ENCODE measurements at regions not wholly inside any gene's neighbourhood (a gene's known extent, or its start where the extent isn't known, plus 50 kb on each side); places are given as distances from the start of the nearest gene placed in this dataset.
A peak's percentile ranks its signal among the peaks of the same experiment; 100 is the strongest.

DNA sequence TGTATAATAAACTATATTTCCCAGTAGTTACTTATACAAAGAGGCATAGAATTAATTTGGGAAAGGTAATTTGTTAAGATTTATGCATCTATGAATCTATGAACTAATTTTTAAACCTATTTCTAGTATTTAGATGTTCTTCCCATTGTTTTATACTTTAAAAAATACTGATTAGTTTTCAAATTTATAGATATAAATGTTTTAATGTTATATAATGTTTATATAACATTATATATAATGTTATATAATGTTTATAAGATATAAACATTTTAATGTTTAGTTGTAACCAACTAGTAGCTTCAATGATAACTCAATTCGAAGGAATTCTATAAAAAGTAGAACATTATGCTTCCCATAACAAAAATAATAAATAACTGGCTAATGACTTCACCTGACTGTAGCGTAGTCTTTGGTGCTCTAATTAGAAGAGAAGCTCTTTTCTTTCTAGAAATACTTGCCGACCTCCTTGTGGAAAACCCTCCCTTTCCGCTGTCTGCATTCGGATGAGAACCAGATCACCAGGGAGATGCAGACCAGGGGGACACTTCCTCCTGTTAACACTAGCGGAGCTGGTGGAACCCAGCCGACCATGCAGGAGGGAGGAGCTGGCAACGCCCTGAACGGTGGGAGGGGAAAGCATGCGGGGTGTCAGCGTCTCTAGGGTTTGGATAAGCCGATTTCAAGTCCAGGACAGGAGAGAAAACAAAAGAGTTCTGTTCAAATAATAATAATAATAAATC lies 158.4 kb downstream of the OR2B2 start:
- Histone ChIP-seq H3K4ac (ENCODE audit: low read depth, low read length) (no peak overlapping the region), H3K14ac (ENCODE audit: insufficient read depth, low read length) (no peak overlapping the region), H3K4me1 (ENCODE audit: insufficient read depth, low read length) (peaks cover 2% of the 10 kb centered on the region; the same call in 1 of the 2 replicates), H3K27ac (ENCODE audit: insufficient read length, low read depth, low read length) (no peak overlapping the region), H3K27me3 (ENCODE audit: insufficient read depth, low read length) (peaks cover 12% of the 10 kb centered on the region), H3K56ac (ENCODE audit: insufficient read length, low read depth, low read length) (no peak overlapping the region), H2BK12ac (ENCODE audit: insufficient read length, low read depth, low read length) (no peak overlapping the region), H3K23me2 (ENCODE audit: insufficient read length, low read depth, low read length, poor library complexity, severe bottlenecking) (peaks cover 7% of the 10 kb centered on the region), H4K20me1 (ENCODE audit: control insufficient read depth, insufficient read depth, insufficient read length) (no peaks in the 10 kb centered on the region), H2AFZ (ENCODE audit: low read length) (no peak overlapping the region), H2BK15ac (ENCODE audit: low read depth, low read length) (no peak overlapping the region), H2BK20ac (ENCODE audit: low read depth, low read length, poor library complexity, severe bottlenecking) (no peak overlapping the region), H3T11ph (ENCODE audit: low read length) (no peak overlapping the region), H4K91ac (ENCODE audit: insufficient read length, low read depth, low read length) (no peak overlapping the region), H3K9me3 (ENCODE audit: control insufficient read depth, low read depth, low read length) (no peaks in the 10 kb centered on the region), H2BK120ac (ENCODE audit: low read depth, low read length, poor library complexity, severe bottlenecking) (no peak overlapping the region), H3K4me2 (ENCODE audit: insufficient read depth, insufficient read length, low read length) (peak overlapping the region; percentile 85), H4K8ac (replicated peaks; ENCODE audit: insufficient read length, low read depth, low read length) (no peak overlapping the region), H2AK5ac (ENCODE audit: insufficient read length, low read length) (no peak overlapping the region), H3K9ac (ENCODE audit: extremely low read depth, insufficient read length, low read length) (no peak overlapping the region), H4K5ac (ENCODE audit: insufficient read length, low read depth, low read length) (no peak overlapping the region), H3K79me2 (ENCODE audit: insufficient read depth, low read length) (no peaks in the 10 kb centered on the region), H2BK5ac (ENCODE audit: insufficient read length, low read length) (no peak overlapping the region), H3K18ac (ENCODE audit: insufficient read length, low read depth, low read length) (no peak overlapping the region), H3K23ac (ENCODE audit: insufficient read length, low read depth, low read length) (no peak overlapping the region), H3K79me1 (ENCODE audit: insufficient read depth, low read depth, low read length, poor library complexity, severe bottlenecking) (no peaks in the 10 kb centered on the region)
- Mint-ChIP-seq H3K9me3 (no peaks in the 10 kb centered on the region; a peak in 3 of 5 replicates), H3K27ac (peak overlapping the region in 1 of 3 experiments; percentile 16; a peak in 1 of 7 replicates), H3K27me3 (ENCODE audit: low read depth) (peaks cover 81% of the 10 kb centered on the region), H3K36me3 (ENCODE audit: insufficient read depth in 1 of 3, low read depth in 3 of 3) (no peaks in the 10 kb centered on the region), H3K4me1 (peaks cover 27 to 34% of the 10 kb centered on the region in 2 experiments), H3K4me3 (peak overlapping the region; percentile 90 to 100)
- DNase-seq: peak; percentile 93
- TF ChIP-seq, protein P1, sequence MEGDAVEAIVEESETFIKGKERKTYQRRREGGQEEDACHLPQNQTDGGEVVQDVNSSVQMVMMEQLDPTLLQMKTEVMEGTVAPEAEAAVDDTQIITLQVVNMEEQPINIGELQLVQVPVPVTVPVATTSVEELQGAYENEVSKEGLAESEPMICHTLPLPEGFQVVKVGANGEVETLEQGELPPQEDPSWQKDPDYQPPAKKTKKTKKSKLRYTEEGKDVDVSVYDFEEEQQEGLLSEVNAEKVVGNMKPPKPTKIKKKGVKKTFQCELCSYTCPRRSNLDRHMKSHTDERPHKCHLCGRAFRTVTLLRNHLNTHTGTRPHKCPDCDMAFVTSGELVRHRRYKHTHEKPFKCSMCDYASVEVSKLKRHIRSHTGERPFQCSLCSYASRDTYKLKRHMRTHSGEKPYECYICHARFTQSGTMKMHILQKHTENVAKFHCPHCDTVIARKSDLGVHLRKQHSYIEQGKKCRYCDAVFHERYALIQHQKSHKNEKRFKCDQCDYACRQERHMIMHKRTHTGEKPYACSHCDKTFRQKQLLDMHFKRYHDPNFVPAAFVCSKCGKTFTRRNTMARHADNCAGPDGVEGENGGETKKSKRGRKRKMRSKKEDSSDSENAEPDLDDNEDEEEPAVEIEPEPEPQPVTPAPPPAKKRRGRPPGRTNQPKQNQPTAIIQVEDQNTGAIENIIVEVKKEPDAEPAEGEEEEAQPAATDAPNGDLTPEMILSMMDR (conservative IDR thresholded peaks at IDR 0.05): peak; percentile 36; the same call in 1 of the 3 replicates
- WGBS (ENCODE audit: extremely low coverage, insufficient read length, low lambda C conversion rate): no CpG with 5 or more reads among the region's 12 CpGs
